Left ventricle myocardium superior (tissue), 1 donor: ENCODE measurements at regions not wholly inside any gene's neighbourhood (a gene's known extent, or its start where the extent isn't known, plus 50 kb on each side); places are given as distances from the start of the nearest gene placed in this dataset.

Experiments
- ATAC-seq: fragments of 200-7000 bp; cut with Tn5 transposase; one replicate; pipeline ENCODE4 v1.9.1; 2020; ENCODE audit warnings: mild to moderate bottlenecking, moderate library complexity
- DNase-seq: peaks from one replicate; pipeline ENCODE4 v3.0.0-alpha.2; 2020
- intact Hi-C: fragments of 100-400 bp; cut with micrococcal nuclease; formaldehyde crosslinking; loops from one replicate; pipeline ENCODE4 v1.11.0; 2022
- donor health status: DM: no; HTN: yes; CAD: no; lungs with severe emphysema.

DNA sequence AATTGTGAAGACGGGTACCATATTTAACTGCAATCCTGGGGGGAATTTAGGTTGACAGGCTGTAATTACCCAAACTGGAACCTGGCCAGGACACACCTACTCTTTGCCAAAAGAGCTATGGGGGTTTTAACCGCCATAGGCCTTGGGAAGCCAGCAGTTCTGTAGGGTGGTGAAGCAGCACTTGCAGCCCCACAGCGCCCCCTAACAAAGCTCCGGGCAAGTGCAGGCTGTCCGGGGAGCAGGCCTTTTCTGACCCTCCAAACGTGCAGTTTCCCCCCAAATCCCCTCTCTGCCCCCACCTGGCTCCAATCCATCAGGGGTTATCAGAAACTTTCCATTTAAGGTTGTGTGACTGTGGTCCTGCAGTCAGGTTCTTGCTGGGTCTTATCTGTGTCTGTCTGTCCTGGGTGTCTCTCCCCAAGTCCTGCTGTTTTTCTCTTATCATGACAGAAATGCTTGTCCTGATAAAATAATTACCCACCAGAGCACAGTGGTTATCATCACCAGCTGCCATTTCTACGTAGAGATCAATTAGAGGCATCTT is 350.9 kb downstream of the MID1IP1 start:
- peak; percentile 58 for DNase-seq
- peak; percentile 48 for ATAC-seq
- intact Hi-C loops, result no loop called here

DNA sequence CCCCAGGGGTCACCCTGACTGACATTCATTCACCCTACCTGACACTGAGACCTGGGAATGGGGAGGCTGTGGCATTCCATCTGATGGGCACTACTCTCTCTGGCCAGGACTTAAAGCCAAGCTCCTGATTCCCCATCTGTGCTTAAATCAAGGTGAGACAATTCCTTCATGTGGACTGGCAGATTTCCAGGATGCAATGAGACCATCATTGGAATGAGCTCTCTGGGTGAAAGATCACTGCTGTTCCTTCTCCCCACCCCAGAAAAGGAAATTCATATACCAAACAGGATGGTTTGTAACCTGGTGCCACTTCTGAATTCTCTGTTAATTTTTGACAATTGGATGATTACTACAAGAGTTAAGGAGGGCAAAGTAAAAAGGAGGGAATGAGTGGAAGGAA is 354.8 kb downstream of the MID1IP1 start:
- DNase-seq (no peak), ATAC-seq (no peak)
- intact Hi-C loops, result no loop called here

DNA sequence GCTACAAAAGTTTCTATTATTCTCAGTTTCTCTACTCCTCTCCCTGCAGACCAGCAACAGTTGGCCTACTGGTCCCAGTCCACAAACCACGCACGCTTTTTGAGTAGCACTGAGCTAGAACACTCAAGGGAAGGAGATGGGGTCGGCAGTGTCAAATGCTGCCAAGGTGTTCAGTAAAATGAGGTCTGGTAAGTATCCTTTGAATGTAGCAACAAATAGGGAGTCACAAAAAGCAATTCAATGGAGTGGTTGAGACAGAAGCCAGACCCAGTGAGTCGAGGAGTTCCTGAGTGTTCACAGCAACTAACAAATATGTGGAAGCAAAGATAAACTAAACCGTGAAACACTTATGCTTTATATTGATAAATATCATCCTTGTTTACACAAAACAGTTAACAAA is 355.7 kb downstream of the MID1IP1 start:
- intact Hi-C loops, result no loop called here
- DNase-seq, result no peak
- no peak for ATAC-seq

DNA sequence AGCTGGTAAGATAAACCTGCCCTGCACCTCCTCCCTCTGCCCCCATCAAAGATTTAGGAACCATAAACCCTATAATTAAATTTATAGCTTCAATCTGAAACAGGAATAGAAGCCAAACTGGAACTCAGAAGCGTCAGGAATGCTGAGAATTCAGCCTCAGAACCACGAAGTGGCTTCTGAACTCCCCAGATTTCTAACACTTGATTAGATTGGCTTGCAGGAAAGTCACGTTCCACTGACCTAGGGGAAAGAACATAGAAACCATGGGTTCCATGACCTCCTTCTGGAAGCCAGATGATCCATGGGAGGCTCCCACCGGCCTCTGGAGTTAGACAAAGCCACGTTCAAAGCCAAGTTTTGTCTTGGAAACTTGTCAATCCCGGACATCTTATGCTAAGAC is 356.5 kb downstream of the MID1IP1 start:
- no peak for DNase-seq
- intact Hi-C loops, result no loop called here
- ATAC-seq, result no peak

DNA sequence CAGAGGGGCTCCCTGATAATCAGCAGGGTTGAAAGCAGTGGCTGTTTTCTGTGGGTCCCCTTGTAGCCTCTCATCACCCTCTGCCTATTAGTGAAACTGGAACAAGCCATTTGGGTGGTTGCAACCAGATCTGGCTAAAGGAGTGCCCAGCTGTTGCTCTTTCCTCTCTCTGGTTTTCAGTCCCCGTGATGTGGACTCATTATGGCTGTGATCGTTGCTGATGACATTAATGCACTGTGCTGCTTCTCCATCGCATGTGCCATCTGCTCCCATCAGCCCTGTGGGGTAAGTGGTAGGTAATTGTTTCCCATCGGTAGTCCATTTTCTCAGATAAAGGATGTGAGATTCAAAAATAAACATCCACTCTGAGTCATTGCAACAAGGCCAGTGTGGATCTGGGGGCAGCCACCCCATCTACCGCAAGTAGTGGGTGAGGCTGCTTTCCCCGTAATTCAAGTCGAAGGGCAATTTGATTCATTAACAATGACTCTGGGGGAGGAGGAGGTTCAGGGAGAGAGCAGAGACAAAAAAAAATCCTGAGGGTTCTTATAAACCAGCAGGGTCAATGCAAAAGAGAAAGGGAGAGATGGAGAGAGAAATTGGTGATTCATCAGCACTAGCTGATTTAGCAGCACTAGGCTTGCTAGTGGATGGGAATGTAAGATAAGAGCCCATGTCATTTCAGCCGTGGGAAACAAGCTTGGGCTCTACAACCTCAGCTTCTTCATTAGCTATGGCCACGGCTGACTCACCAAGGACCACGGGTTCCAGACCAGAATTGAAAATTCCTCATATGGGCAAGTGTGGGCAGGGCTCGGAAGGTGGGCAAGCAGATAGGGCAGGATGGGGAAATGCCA is 357.8 kb downstream of the MID1IP1 start:
- DNase-seq (no peak), ATAC-seq (no peak)
- intact Hi-C loops, result no loop called here

DNA sequence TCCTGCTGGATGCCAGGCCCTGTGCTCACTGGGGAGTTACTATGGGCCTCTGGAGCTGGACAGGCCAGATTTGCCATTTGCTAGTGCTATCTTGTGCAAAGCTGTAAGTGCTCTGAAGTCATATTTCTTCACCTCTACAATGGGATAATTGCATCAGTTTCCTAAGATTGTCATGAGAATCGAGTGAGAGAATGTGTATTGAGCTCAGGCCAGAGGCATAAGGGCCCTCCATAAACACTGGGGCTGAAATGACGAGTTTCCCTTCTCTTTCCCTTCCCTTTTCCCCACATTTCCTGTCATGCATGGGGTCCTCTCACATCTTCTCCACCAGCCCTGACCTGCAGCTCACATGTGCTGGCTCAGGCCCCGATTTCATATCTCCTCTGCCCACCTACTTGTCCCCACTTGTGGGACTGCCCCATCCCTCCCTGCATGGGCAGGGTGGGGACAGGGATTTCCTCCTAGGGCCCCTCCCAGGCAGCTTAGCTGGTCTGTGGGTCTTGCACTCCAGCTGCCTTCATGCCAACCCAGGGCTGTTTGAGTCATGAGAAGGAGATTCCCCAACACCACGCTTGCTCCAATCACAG is 358.8 kb downstream of the MID1IP1 start:
- intact Hi-C loops, result no loop called here
- DNase-seq, result no peak
- ATAC-seq, result no peak

DNA sequence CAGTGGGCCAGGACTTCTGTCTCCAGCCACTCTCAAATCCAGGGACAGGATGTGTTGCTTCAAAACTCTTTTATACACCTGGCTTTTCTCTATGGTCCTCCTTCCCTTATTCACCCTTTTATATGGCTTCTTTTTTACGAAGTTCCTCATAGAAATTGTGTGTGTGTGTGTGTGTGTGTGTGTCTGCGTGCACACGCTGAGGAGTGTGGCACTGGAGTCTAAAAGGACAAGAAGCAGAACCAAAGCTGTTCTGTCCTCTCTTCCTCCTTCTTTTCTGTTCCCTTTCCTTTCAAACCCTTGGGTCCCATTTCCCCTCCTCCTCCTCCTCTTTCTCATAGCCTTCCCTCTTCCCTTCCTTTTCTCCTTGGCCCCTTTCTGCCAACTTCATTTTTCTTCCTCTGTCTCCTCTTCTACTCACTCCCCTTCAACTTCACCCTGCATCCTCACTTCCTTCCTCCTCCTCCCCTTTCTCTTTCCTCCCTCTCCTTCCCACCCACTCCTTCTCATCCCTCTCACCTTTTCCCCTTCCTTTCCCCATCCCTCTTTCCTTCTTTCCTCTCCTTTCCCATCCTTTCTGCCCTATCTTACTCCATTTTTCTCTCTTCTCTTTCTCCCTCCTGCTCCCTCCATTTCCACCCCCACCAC is 360.5 kb downstream of the MID1IP1 start:
- ATAC-seq, result no peak
- DNase-seq, result no peak
- intact Hi-C loops, result no loop called here

DNA sequence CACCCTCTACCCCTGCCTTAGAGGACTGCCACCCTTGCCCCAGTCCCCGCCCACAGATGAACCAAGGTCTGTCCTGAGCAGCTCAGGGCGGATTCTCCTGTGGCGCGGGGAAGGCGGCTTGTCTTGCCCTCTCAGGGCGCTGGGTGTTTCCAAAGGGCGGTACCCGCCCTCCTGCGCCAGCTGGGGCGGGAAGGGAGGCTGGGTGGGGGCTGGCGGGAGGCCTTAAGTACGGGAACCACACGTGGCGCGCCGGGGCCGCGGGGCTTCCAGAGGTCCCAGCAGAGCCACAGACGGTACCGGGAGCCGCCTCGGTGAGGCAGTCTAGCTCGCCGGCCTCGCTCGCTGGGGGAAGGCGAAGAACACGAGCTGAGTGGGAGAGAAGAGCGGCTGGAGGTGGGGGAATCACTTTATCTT is 361.1 kb downstream of the MID1IP1 start:
- intact Hi-C loops, result no loop called here
- ATAC-seq (peak; percentile 54), DNase-seq (peak; percentile 40)

DNA sequence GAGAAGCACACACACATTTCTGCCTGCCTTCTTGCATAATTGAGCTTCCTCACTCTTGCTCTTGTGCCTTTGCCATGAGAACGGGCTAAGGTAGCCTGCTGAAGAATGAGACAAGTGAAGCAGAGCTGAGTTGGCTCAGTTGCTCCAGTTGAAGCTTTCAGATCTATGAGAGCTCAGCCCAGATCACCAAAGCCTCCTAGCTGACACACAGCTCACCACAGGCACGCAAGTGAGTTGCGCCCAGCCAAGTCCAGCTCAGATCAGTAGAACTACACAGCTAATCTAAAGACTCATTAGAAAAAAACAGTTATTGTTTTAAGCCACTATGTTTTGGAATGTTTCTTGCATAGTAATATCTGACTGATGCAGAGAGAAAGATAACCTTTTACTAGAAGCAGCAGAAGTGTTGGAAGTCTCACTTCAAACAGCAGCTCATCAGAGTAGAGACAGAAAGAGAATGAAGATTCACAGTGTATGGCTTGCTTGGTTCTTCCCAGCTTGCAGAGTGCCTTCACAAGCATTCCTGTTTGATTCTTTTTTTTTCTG is 362.4 kb downstream of the MID1IP1 start:
- no peak for ATAC-seq
- DNase-seq, result no peak
- intact Hi-C loops, result no loop called here

DNA sequence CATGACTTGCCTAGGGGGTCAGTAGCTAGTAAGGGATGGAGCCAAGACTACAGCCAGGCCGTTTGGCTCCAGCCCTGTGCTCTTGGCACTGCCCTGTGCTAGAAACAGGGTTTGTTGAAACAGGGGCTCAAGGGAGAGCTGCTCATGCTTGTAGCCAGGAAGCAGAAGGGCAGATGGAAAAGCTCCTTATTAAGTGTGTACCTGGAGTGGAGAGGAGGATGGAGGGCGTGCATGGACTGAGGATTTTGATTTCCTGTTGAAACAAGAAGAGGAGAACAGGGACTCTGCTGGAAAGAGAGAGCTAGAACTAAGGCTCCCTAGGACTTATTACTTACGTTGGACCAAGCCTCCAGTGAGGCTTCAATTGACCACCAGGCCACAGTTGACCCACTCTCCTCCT is 363.0 kb downstream of the MID1IP1 start:
- DNase-seq, result no peak
- intact Hi-C loops, result no loop called here
- no peak for ATAC-seq

DNA sequence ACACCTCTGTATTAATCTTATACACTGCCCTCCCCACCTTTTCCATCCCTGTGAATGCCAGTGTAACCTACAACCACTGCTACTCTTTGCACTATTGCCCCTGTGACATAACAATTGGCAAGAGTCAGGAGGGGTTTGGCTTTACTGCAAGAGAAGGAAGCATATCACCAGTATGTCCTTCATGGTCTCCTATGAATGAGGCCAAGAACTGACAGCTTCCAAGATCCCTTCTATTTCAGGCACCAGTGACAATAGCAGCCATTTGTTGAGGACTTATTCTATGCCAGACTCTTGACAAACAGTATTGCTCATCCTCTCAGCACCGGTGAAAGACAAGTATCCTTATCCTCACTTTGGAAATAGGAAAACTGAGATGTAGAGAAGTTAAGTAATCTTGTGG is 363.9 kb downstream of the MID1IP1 start:
- ATAC-seq (peak; percentile 88), DNase-seq (no peak)
- intact Hi-C loops, result no loop called here

DNA sequence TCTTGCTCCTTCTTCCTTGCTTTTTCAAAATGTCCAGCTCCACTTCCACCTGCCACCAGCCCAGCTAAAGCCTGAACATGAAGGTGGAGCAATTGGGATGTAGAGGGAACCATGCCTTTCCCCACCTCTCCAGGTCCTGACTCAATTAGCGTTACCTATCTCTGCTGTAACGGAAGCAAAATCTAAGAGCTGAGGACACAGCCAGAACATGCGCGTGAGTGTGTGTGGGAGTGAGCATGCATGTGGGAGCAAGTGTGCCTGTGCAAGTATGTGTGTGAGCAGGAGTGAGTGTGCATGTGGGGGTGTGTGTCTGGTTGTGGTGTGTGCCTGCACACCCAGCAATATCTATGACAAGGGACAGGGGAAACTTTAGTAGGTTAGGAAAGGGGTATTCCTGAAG is 364.5 kb downstream of the MID1IP1 start:
- no peak for DNase-seq
- intact Hi-C loops, result no loop called here
- ATAC-seq, result no peak

DNA sequence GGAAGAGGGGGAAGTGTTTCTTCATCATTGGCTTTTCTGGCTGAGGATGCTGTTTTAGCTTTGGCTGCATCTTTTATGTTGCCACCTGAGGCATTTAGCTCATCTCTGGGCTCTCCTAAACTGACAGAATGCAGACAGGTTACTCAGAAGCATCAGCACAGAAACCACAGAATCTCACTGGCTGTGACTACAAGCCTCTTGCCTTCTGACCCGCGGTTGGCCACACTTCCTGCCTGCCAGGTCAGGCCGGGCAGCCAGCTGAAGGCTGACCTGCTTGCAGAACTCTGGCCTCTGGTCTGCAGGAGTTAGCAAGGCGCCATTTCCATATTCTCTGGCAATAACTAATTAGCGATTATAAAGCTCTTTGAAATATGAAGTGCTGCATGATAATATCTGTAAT is 366.5 kb downstream of the MID1IP1 start:
- ATAC-seq (no peak), DNase-seq (no peak)
- intact Hi-C loops, result no loop called here

DNA sequence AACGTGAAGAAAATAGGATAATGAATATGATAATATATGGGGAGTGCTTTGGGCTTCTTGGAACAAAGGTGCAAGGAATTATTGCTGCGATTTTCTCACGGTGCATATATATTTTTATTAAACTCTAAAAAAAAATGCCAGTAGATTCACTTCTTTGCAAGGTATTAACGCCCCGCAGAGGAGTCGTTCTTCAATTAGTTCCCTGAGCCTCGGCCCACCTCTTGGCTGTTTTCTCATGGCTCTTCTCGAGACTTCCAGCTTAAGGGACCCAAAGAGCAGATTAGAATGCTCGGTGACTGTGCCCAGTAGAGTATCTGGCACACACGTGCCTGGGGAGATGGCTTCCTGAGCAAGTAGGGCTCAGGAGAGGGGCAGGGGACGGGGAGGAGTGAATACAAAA is 367.4 kb downstream of the MID1IP1 start:
- ATAC-seq (no peak), DNase-seq (no peak)
- intact Hi-C loops, result no loop called here

DNA sequence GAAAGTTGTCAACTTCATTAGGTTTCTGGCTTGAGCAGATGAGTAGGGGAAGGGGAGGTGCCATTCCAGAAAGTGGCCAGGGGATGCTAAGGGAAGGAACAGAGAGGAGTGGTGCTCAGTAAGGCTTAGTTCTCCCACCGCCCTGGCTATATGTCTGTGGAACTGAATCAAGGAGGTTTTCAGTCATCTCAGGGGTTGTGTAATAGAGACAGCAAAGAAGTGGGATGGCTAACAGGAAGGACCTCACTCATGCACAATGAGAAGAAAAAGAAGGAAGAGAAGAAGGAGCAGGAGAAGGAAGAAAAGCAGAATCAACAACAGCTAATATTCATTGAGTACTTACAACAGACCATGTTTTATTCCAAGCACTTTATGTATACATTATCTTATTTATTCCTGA is 368.7 kb downstream of the MID1IP1 start:
- intact Hi-C loops, result no loop called here
- no peak for ATAC-seq

DNA sequence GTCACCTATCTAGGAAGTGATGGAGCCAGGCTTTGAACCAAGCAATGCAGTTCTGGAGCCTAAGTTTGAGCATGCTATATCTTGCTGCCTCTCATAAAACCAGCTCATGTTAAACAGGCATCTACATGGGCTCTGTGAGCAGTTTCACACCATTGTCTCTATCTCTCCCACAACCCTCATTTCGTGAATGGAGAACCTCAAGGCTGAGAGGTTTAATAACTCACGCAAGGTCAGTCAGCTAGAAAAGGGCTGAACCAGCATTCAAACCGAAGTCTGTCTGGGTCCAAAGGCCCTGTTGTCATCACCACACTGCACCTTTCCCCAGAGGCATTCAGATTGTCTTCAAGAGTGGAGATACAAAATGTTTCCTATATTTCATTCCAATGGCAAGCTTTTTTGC is 369.2 kb downstream of the MID1IP1 start:
- intact Hi-C loops, result no loop called here
- DNase-seq, result no peak
- ATAC-seq, result no peak

More for the DNA sequence above, 368.7 kb downstream of the MID1IP1 start:
- no peak for DNase-seq

DNA sequence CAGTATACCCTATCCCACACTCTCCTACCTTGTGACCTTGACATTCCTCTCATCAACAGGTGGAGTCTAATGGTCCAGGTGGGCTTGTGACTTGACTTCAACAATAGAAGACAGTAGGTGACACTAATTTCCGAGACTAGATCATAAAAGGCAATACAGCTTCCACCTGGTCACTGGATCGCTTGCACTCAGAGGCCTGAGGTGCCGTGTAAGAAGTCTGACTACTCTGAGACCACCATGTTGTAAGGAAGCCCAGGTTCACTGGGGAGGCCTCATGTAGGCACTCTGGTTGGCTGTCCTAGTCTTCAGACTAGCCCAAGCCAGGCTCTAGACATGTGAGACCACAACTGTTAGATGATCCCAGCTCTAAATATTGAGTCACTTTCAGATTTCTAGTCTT is 370.4 kb downstream of the MID1IP1 start:
- intact Hi-C loops, result no loop called here
- ATAC-seq (no peak), DNase-seq (no peak)

DNA sequence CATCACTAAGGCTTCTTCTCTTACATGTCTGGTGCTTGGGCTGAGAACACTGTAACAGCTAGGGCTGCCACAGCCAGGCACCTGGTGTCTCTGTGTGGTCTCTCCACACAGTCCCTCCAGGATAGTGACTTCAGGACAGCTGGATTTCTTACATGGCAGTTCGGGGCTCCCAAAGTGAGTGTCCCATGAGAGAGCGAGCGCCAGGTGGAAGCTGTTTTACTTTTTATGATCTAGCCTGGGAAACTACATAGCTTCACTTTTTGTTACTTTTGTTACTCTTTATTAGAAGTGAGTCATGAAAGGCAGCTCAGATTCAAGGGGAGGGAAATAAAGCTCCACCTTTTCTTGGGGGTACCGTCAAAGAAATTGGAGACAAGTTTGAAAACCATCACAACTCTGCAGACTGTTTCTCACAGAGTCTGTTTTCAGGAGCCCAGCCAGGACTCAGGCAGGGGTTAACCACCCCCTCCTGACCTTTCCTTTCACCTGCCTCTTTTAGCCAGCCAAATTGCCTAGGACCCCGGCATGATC is 373.0 kb downstream of the MID1IP1 start:
- DNase-seq (no peak), ATAC-seq (no peak)
- intact Hi-C loops, result no loop called here

DNA sequence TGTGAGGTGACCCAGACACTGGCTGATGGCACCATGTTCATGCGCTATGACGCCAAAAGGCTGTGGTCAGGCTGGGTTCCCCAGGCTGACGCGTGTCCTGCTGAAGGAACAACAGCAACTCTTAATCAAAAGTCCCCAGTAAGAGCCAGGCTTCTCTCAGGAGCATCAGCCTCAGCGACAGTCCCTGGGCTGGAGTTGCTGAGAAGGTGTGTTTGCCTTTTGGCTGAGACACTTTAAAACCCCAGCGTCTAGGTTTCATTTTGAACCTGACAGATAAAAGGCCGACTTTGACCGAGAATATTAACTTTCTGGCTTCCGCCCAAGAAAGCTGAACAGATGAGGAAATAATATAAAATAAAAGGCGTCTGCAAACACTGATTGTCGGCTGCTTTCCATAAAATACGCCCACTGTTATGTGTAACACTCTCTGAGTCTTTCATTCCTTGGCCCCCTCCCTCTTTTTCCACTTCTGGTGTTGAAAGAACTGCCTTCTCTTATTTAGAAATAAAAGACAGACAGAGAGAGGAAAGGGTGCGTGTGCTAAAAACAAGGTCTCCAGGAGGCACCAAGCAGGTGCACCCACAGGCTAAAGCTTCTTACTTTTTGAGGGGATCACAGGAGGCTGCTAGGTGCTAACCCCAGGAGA is 373.6 kb downstream of the MID1IP1 start:
- intact Hi-C loops, result no loop called here
- no peak for DNase-seq
- no peak for ATAC-seq
